Head of caudate nucleus (tissue), 42 donors: ENCODE measurements at regions not wholly inside any gene's neighbourhood (a gene's known extent, or its start where the extent isn't known, plus 50 kb on each side); places are given as distances from the start of the nearest gene placed in this dataset.

Source experiments
- DNase-seq, 42 donors: peaks; one replicate each; pipeline versions ENCODE4 v3.0.0 to v3.0.0-alpha.2; 2020 to 2021; ENCODE audit warnings: mixed read lengths in 7 of 42
- intact Hi-C: fragments of 100-400 bp; cut with DNase I; formaldehyde crosslinking; loops from one replicate; pipeline ENCODE4 v1.15.0; 2022

DNA sequence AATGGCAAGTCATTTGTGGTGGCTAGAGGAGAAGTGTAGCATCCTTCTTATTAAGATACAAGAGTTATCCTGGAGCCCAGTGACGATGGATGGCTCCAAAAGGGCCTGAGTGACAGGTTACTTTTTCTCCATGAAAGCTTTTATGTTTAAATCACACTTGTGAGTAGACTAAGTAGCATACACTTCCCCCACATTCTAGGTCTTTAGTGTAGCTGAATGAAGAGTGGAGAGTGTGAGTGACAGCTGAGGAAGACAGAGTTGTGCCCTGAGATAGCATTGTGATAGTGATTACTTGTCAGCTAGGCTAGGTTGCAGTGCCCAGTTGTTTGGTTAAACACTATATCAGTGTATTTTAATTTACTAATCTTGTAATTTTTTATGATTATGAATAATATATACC, 337.8 kb downstream of the TENT4A start:
- intact Hi-C loops, result no loop called here
- no peak for DNase-seq

DNA sequence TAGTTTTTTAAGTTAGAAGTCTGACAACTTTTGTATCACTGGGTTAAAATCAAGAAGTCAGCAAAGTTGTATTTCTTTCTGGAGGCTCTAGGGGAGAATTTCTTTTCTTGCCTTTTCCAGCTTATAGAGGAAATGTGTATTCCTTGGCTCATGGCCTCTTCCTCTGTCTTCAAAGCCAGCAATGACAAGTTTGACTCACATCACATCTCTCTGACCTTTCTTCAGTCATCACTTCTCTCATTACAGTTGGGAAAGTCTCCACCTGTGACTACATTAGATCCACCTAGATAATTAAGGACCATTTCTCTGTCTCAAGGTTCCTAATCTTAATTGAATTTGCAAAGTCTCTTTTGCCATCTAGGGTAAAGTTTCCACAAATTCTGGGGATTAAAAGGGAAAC, 339.9 kb downstream of the TENT4A start:
- intact Hi-C loops, result no loop called here
- no peak for DNase-seq

DNA sequence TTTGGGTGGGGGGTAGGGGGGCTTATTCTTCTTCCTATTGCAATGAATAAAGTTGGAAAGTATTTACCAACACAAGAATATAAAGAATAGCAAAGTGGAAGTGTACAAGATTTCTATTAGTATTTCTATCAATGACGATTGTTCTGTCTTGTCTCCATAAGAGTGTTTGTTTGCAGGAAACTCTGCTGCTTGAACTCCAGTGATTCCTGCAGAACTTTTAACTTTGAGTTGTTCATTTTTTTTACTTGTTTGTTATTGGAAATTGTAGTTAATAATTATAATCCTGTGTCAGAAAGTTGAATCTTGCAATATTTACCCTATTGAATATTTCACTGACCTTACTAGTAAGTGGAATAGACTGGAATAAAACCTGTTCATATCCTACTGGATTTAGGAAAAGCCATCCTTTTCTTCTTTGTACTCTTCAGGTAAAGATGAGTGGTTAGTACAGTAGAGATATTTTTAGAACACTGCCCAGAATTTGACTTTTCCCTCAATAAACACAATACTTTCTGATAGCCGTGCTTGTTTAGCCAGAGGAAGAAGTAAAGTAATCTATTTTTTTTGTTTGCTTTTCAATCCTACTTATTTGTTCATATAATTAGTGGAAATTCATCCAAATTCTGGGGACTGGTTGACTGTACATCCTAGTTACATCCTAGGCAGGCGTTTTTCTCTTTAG, 340.4 kb downstream of the TENT4A start:
- intact Hi-C loops, result no loop called here
- no peak for DNase-seq

DNA sequence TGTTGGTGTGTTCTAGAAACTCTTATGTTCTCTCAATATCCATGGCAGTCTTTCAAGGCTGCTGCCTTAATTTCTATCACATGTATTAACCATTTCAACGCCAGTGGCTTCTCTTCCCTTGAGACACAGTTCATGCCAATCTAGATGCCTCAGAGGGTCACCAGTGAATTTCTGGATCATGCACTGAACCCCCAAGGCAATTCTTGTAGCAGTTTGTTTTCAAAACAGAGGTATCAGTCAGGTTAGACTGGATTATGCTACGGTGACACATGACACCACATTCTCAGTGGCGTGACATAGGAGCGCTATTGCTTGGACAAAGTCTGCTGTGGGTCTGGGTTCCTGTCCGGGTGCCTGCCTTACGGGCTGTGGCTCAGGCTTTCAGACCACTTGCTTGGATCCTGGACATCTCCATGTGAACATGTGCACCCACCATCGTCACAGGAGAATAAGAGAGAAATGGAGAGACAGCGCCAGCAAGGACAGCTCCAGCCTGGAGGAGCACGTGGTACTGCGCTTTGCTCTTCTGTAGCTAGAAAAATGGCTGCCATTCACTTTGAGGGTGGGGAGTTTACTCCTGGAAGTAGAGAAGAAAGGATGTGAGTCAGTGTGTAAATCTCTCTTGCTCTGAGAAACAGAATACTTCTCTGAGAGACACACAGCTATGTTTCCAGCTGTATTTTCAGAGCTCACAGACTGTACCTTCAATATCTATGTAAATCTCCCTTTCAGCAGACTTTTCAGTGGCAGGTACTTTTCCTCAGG, 329.3 kb upstream of the ADCY2 start:
- intact Hi-C loops, result no loop called here
- DNase-seq, result no peak

DNA sequence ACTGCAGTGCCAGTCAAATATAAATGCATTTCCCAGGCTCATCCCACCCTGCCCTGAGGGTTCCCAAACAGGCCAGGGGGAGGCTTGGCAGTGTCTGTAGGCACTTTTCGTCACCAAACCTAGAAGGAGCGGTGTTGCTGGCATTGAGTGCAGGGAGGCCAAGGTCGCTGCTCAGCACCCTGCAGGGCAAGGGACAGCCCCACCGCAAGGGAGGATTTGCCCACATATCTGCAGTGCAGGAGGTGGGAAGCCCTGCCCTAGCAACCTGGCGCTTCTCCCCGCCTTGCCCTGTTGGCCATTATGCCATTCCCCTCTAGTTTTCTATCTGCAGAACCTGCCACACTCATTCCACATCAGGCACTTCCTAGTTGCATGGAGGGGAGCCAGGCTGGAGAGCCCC, 327.8 kb upstream of the ADCY2 start:
- intact Hi-C loops, result no loop called here
- DNase-seq, result no peak

DNA sequence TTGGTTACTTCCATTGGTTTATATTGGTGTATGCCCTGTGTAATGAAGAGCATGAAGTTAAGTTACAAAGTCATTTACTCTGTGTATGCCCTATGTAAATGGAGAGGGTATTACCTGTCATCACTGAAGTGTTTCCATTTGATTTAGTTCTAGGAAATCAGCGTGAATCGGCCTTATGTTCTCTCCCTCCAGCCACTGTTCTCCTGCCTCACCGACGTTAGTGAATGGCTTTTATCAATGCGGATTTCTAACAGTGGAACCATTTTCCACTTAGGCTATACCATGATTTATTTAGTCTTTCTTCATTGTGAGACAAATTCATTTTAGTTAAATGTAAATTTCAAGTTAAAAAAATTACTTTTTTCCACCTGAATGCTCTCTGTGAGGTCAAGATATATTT, 327.0 kb upstream of the ADCY2 start:
- no peak for DNase-seq
- intact Hi-C loops, result no loop called here

DNA sequence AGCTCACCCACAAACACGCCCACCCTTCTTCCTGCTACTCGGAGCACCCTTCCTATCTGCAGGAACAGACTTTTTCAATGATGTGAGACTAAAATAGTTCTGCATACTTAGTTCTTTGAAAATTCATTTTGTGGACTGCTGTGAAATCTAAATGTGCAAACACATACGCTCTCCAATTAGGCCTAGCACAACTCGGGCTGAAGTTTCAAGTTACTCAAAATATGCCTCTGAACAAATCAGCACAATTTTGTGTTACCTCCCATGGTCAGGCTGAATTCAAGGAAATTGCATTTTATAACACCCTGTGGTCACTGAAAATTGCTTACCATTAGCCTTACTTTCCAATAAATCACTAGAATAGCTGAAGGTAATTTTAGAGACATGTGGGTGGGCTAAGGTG, 323.8 kb upstream of the ADCY2 start:
- intact Hi-C loops, result no loop called here
- DNase-seq, result no peak

DNA sequence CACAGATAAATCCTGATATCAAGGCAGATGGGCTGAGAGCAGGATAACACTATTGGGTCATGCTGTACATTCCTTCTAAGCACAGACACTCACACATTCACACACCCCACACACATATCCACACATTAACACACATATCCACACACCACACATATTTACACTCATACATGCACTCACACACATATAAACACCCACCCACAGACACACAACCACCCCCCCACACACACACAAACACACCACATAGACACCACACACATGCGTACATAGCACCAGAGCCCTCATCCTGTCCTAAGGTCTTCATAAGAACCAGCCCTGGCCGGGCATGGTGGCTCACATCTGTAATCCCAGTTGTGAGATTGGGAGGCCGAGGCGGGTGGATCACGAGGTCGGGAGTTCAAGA, 322.3 kb upstream of the ADCY2 start:
- intact Hi-C loops, result no loop called here
- no peak for DNase-seq

DNA sequence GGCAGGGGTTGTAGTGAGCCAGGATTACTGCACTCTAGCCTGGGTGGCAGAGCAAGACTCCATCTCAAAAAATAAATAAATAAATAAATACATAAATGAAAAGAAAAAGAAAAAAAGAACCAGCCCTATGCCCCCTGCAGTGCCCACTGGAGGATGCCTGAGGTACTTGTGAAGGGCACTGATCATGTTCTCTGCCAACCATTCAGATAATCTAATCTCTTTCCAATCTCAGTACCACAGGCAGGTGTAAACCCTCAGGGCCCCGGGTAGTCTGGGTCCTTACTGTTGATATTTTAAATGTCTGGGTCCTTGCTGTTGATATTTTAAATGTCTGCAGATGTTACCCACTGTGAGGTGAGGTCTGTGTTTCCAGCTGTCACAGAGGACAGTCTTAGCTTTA, 321.8 kb upstream of the ADCY2 start:
- intact Hi-C loops, result no loop called here

DNA sequence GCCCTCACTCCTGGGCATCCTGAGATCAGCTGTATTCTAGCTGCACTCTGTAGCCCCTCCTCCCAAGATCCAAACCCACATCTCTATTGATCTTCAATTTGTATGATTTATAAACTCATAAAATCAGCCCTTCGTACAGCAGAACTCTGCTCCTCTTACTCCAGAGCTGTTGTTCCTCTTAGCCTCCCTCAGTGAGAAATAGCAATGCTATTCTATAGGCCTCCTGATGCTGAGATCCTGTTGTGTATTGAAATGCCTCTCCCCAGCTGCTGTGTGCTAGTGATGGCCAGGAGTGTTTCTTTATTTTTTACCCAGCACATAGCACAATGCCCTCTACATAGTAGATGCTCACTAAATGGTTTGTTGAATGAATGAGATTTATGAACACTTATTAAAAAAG, 320.5 kb upstream of the ADCY2 start:
- intact Hi-C loops, result no loop called here

More for the DNA sequence above, 321.8 kb upstream of the ADCY2 start:
- DNase-seq, result no peak

DNA sequence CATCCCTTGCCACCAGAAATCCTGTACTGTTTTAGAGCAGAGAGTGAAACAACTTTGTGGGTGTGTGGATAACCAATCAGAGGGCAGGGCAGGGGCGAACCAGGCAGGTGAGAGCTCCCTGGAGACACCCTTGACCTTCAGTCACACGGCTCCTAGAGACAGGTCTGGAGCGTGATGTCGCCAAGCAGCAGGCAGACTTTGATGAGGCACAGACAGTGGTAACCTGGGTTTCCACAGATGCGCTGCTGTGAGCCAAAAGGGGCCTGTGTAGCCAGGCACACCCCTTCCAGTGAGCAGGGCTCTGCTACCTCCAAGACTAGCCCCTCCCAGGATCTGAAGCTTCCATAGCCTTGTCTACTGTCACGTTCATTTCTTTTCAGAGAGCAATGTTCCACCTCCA, 317.8 kb upstream of the ADCY2 start:
- no peak for DNase-seq
- intact Hi-C loops, result no loop called here

More for the DNA sequence above, 320.5 kb upstream of the ADCY2 start:
- DNase-seq, result no peak

DNA sequence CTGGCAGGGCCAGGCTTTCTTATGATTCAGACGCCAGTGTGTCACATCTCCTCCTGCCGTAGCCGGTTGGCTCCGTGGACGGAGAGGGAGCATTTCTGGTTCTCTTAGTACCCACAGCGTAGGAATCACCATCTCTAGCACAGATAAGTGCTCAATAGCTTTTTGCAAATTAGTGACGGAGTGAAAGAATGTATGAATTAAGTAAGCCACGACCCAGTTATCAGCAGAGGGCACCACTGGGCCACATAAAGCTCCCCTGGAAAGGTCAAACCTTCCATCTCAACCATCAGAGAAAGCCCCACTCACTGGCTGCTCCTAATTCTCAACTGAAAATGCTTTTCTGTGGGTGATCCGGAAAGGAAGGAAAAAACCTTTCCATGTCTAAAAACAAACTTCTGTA, 317.0 kb upstream of the ADCY2 start:
- DNase-seq, result peak in 23 of 42 donors; percentile 5 to 61 (median 23)
- intact Hi-C loops, result no loop called here

DNA sequence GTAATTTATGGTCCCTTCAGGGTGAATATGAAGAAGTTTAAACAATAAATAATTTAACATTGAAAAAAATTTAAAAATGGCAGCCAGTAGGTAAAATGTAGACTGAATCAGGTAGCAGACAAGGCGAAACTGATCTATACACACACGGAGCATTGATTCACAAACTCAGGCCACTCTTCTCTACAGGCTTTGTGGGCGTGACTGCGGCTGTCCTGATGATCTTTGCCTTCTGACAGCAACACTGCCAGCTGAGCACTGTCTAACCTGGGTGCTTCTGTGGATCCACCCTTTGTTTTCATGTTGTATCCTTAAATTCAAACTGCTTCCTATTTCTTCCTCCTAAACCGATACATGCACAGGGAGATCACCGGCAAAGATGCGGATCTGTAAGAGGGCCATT, 315.4 kb upstream of the ADCY2 start:
- intact Hi-C loops, result no loop called here

DNA sequence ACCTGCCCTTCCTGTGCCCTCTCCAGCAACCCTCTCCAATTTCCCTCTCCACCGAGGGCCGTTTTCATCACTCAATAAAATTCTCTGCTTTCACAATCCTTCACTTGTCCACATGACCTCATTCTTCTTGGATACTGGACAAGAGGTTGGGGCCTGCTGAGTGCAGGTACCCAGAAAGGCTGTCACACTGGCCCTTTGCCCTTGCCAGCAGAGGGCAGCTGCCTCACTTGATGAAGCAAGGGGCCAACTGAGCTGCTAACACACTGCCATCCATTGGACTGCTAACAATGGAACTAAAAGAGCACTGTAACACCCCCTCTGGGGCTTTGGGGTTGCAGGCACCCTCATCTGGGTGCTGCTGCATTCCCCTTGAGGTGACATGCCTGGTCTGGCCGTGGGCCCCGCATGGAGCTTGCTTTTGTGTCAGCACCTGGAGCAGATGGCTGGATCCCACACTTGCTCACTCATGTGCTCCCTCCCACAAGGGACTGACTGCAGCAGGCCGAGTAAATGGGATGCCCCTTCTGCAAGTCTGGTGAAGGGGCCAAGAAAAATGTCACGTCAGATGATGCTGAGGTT, 308.1 kb upstream of the ADCY2 start:
- intact Hi-C loops, result no loop called here
- peak in 1 of 42 donors; percentile 20 for DNase-seq

More for the DNA sequence above, 315.4 kb upstream of the ADCY2 start:
- peak in 1 of 42 donors; percentile 30 for DNase-seq

DNA sequence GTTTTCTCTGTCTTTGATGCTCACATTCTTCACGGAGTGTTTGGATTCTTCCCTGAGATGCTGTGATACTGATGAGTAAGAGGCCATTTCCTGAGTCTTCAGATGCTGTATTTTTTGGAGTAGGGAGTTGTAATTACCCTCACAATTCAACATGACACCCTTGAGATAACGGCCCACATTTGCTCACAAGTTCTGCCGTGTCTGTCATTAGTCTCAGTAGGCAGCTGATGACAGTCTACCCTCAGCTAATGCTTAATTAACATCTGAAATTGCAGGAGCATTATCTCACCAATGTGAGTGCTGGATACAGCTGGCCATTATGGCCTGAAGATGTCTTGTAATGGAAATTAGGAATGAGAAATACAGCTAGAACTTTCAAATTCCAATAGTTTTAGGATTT, 307.1 kb upstream of the ADCY2 start:
- intact Hi-C loops, result no loop called here
- no peak for DNase-seq

DNA sequence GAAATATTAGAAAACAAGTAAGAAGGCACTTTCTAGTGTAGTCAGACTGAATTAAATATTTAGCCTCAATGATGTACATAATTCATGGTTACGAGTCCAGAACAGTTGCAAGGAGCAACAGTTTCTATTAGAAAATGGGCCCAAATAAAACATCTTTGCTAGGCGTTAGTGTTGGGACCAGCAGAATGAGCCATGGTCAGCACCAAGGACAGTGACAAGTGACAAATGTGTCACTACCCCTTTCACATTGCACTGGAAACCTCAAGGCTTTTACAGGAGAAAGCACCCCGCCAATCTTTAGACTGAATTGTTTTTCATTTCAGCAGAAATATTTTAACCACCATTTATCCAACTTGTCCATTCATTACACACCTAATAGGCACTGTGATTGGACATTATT, 301.3 kb upstream of the ADCY2 start:
- DNase-seq, result peak in 1 of 42 donors; percentile 3
- intact Hi-C loops, result no loop called here

DNA sequence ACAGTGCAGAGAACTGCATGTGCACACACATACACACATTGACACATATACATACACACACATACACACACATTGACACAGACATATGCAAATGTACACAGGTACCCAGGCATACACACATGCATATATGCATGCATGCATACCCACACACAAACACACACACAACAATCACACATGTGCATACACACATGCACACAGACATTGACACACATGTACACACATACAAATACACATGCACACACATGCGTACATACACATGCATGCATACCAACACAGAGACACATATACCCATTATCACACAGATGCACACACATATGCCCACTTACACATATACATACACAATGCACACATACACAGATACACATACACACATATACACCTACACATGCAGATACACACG, 299.6 kb upstream of the ADCY2 start:
- no peak for DNase-seq
- intact Hi-C loops, result no loop called here

DNA sequence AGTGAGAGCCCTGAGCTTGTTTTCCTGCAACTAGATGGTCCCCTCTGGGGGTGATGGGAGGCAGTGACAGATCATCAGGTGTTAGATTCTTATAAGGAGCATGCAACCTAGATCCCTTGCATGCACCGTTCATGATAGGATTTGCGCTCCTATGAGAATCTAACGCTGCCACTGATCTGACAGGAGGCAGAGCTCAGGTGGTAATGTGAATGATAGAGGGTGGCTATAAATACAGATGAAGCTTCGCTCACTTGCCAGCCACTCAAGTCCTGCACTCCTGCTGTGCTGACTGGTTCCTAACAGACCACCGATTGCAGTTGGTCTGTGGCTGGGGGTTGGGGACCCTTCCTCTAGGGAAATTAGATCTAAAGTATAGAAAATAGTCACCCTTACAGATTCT, 290.6 kb upstream of the ADCY2 start:
- DNase-seq, result no peak

DNA sequence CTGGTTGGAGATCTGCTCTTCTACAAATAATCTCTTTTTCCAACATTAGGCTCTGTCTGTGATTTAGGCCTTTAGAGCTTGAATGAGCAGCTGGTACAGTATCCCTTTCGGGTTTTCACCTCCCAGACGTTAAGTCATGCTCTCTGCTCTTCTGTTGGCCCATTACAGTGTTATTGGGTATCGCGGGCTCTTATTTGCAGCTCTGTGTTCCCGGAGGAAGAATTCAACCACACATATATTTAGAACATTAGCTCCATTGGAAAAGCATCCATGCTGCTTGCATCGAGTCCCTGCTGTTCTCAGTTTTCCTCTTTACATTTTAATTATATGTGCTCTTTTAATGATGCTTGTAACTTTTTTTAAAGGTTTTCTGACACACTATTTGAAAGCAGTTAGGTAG, 278.0 kb upstream of the ADCY2 start:
- DNase-seq, result no peak
- intact Hi-C loops, result no loop called here

More for the DNA sequence above, 290.6 kb upstream of the ADCY2 start:
- intact Hi-C loops, result no loop called here

DNA sequence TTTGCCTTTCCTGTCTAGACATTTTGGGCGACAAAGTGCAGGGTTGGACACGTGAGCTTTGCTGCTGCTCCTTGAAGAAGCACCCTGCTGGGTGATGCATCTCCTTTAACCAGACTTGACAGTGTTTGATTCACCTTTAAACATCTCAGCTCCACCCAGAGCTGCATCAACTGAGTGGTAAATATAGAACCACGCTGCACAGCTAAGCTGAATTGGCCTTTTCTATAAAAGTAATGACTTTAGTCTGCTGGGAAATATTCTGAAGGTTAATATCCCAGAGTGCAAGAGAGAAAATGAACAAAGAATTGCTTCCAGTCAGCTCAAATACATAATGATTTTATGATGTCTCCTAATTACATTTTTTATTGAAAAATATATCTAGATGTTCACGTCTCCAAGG, 264.3 kb upstream of the ADCY2 start:
- DNase-seq, result no peak
- intact Hi-C loops, result no loop called here

DNA sequence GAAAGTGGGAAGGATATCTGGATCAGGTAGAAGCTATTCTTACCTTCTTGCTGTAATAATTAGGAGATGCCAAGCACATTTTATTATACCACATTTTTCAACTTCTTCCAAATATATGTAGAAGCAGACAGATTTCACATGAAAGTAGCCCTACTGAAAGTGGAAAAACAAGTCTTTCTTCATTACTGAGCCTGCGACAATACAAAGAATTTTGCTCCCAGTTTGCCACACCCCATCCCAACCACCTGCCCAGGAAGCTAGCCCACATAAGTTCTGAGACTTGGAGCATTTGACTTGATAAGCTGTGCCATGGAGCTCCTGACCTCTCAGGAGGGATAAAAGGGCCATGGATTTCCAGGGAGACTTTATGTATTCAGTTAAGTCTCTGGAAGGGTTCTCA, 249.1 kb upstream of the ADCY2 start:
- no peak for DNase-seq
- intact Hi-C loops, result no loop called here
